Gastrocnemius medialis (tissue), 4 donors: ENCODE measurements at regions not wholly inside any gene's neighbourhood (a gene's known extent, or its start where the extent isn't known, plus 50 kb on each side); places are given as distances from the start of the nearest gene placed in this dataset.

Source experiments
- CTCF ChIP-seq, 5 experiments: fragments of 450-650 bp in 3 of 5; fragments of 200-600 bp in 2 of 5; sonication (generic) in 2 of 5; IDR thresholded peaks in 4 of 5; conservative IDR thresholded peaks in 1 of 5; 1 replicate in 4 of 5; 2 replicates in 1 of 5; pipeline ENCODE4 v1.5.1; 2016 to 2019; ENCODE audit warnings: antibody characterized with exemption in 5 of 5, mild to moderate bottlenecking in 3 of 5, moderate library complexity in 3 of 5
- POLR2A ChIP-seq, 2 donors: fragments of 450-650 bp; IDR thresholded peaks; one replicate each; pipeline ENCODE4 v1.6.1; 2017; ENCODE audit warnings: antibody characterized with exemption in 2 of 2, mild to moderate bottlenecking in 2 of 2, moderate library complexity in 2 of 2

DNA sequence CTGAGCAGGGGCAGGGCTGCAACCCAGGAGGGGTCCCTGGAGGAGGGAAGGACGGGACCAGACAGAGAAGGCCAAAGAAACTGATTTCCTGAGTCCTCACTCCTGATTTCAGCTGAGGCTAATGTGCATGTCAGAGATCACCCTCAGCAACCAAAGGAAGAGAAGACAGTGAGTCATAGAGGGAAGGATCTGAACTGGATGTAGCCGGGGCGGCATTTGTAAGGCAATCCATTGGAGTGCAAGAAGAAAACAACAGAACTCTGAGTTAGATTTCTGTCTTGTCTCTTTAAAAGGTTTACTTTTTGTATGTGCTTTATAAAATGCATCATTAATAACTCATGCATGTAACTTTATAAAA, 105.3 kb upstream of the AGBL1 start:
- TF ChIP-seq CTCF (IDR thresholded peaks at IDR 0.05 in 4 of 5, conservative IDR thresholded peaks at IDR 0.05 in 1 of 5) (no peak), POLR2A (IDR thresholded peaks at IDR 0.05) (no peak)
